ENCODE measurements at regions not wholly inside any gene's neighbourhood (a gene's known extent, or its start where the extent isn't known, plus 50 kb on each side); places are given as distances from the start of the nearest gene placed in this dataset.
"Not testable (repeated sequence)": the region's sequence is repeated elsewhere in the genome, so short reads cannot be mapped to it uniquely, and the experiment has no call there.

DNA sequence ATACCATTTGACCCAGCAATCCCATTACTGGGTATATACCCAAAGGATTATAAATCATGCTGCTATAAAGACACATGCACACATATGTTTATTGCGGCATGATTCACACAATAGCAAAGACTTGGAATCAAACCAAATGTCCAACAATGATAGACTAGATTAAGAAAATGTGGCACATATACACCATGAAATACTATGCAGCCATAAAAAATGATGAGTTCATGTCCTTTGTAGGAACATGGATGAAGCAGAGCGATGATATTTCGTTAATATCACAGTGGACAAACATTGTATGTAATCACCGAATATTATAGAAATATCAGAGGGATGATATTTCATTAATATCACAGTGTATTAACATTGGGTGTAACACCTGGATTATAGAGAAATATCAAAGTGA is 64.9 kb upstream of the CNIH3 start:
- DNase-seq, H3K4me1 Mint-ChIP-seq, H3K27ac Mint-ChIP-seq, H3K36me3 Mint-ChIP-seq, H3K4me3 Mint-ChIP-seq, H3K27me3 Mint-ChIP-seq, H3K9me3 Mint-ChIP-seq, CTCF ChIA-PET: not testable (repeated sequence)

DNA sequence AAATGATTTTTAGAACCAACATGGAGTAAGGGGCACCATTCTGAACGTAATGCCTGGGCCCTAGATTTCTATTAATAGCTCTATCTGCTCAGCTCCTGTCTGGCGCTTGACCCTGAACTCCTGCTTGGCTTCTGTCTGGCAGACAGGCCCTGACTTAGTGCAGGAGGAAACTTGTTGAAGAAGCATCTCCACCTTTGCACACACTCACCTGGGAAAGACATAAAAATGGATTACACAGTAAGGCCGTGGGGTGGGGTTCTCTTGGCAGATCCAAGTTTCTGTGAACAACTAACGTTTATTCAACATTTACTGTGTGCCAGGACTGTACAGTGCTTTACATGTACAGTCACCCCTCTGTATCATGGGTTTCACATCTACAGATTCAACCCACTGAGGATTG is 62.1 kb upstream of the CNIH3 start:
- Mint-ChIP-seq H3K27ac (no peak overlapping the region), H3K27me3 (no peaks in the 10 kb centered on the region), H3K4me1 (no peaks in the 10 kb centered on the region), H3K4me3 (no peak overlapping the region), H3K36me3 (no peaks in the 10 kb centered on the region), H3K9me3 (no peaks in the 10 kb centered on the region)
- CTCF ChIA-PET: no interaction called here
- DNase-seq: no peak

DNA sequence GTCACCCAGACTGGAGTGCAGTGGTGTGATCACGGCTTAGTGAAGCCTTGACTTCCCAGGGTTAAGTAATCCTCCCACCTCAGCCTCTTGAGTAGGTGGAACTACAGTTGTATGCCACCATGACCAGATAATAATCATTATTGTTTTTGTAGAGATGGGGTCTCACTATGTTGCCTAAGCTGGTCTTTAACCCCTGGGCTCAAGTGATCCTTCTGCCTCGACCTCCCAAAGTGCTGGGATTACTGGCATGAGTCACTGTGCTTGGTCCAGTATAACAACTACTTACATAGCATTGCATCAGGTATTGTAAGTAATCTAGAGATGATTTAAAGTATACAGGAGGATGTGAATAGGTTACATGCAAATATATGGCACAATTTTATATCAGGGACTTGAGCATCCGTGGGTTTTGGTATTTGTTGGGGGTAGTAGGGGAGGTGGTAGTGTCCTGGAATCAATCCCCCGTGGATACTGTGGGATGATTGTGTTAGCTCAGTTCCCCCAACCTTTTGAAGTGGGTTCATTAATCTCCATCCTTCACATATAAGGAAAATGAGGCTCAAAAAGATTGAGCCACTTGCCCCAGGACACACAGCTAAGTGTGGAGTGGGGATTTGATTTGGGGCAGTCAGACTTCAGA is 61.4 kb upstream of the CNIH3 start:
- CTCF ChIA-PET: interaction anchor here (0.7 kb wide), 1 partner anchor 42 kb away, joined by 3 read pairs; no protein-coding TSS in a partner anchor
- Mint-ChIP-seq H3K9me3 (no peaks in the 10 kb centered on the region), H3K27me3 (no peaks in the 10 kb centered on the region), H3K4me3 (no peak overlapping the region), H3K36me3 (no peaks in the 10 kb centered on the region), H3K4me1 (no peaks in the 10 kb centered on the region), H3K27ac (no peak overlapping the region)
- DNase-seq: no peak

DNA sequence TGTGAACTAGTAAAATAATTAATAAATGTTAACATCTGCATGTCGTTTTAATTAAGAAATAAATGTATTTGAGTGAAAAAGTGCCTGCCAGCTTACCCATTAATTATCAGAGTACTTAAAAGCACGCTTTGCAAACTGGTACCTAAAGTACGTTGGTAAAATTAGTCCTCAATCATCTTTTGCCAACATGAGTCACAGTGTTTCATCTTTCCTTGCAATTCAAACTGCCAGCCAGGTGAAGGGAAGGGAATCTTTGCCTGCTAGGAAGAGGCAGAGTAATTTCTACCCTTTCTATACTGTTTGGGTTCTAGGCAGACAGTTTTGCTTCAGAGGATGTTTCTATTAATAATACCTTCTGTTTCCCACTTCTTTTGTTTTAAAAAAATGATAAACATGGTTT is 57.2 kb upstream of the CNIH3 start:
- no peak overlapping the region for H3K4me3 Mint-ChIP-seq
- CTCF ChIA-PET: no interaction called here
- no peak overlapping the region for H3K27ac Mint-ChIP-seq
- H3K36me3 Mint-ChIP-seq: no peaks in the 10 kb centered on the region
- DNase-seq: no peak
- no peaks in the 10 kb centered on the region for H3K9me3 Mint-ChIP-seq
- peaks cover 10% of the 10 kb centered on the region for H3K27me3 Mint-ChIP-seq
- H3K4me1 Mint-ChIP-seq: no peaks in the 10 kb centered on the region

DNA sequence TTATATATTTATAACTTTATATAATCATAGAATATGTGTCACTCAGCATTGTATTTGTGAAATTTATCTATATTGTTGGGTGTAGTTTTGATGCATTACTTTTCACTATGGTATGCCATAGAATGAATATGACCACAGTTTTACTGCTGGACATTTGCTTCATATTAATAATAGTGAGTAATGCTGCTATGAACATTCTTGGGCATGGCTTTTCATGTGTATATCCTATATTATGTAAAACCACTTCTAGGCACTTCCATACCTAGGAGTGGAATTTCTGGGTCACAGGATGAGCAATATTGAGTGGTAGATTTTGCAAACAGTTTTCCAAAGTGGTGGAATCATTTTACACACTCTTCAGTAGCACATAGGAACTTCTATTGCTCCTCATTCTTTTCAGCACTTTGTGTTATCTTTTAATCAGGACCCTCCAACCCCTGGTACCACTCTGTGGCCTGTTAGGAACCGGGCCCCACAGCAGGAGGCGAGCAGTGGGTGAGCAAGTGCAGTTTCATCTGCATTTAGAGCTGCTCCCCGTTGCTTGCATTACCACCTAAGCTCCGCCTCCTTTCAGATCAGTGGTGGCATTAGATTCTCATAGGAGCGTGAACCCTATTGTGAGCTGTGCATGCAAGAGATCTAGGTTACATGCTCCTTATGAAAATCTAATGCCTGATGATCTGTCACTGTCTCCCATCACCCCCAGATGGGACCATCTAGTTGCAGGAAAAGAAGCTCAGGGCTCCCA is 56.0 kb upstream of the CNIH3 start:
- no peaks in the 10 kb centered on the region for H3K4me1 Mint-ChIP-seq
- CTCF ChIA-PET: no interaction called here
- no peak overlapping the region for H3K4me3 Mint-ChIP-seq

DNA sequence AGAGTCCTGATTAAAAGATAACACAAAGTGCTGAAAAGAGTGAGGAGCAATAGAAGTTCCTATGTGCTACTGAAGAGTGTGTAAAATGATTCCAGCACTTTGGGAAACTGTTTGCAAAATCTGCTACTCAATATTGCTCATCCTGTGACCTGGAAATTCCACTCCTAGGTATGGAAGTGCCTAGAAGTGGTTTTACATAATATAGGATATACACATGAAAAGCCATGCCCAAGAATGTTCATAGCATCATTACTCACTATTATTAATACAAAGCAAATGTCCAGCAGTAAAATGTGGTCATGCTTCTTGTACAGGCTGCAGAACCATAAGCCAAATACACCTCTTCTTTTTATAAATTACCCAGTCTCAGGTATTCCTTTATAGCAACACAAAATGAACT is 53.2 kb upstream of the CNIH3 start:
- H3K4me1 Mint-ChIP-seq, H3K36me3 Mint-ChIP-seq, H3K4me3 Mint-ChIP-seq, CTCF ChIA-PET, H3K9me3 Mint-ChIP-seq, H3K27ac Mint-ChIP-seq, DNase-seq: not testable (repeated sequence)
- H3K27me3 Mint-ChIP-seq: peaks cover 10% of the 10 kb centered on the region

More for the DNA sequence above, 56.0 kb upstream of the CNIH3 start:
- no peak for DNase-seq
- Mint-ChIP-seq H3K27ac (no peak overlapping the region), H3K27me3 (peaks cover 10% of the 10 kb centered on the region), H3K9me3 (no peaks in the 10 kb centered on the region), H3K36me3 (no peaks in the 10 kb centered on the region)

DNA sequence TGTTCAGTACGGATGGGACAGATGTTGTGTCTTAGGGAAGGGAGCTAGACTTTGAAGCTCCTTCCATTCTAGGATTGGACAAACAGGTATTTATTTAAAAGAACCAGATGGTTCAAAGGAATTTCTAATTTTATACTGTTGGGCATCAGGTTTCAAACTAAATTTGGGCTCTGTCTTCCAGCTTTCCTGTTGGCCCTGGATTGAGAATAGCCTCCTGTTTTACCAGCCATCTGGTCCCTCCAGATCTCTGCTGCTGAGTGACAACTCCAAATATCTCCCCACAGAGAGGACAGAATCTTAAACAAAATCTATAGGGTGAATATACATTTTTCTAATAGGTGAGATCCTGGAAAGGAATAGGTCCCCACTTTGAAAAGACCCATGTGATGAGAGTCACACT is 52.5 kb upstream of the CNIH3 start:
- H3K36me3 Mint-ChIP-seq: no peaks in the 10 kb centered on the region
- no peak for DNase-seq
- CTCF ChIA-PET: no interaction called here
- no peak overlapping the region for H3K27ac Mint-ChIP-seq
- no peak overlapping the region for H3K4me3 Mint-ChIP-seq
- H3K4me1 Mint-ChIP-seq: no peaks in the 10 kb centered on the region
- H3K9me3 Mint-ChIP-seq: no peaks in the 10 kb centered on the region
- H3K27me3 Mint-ChIP-seq: peaks cover 12% of the 10 kb centered on the region

DNA sequence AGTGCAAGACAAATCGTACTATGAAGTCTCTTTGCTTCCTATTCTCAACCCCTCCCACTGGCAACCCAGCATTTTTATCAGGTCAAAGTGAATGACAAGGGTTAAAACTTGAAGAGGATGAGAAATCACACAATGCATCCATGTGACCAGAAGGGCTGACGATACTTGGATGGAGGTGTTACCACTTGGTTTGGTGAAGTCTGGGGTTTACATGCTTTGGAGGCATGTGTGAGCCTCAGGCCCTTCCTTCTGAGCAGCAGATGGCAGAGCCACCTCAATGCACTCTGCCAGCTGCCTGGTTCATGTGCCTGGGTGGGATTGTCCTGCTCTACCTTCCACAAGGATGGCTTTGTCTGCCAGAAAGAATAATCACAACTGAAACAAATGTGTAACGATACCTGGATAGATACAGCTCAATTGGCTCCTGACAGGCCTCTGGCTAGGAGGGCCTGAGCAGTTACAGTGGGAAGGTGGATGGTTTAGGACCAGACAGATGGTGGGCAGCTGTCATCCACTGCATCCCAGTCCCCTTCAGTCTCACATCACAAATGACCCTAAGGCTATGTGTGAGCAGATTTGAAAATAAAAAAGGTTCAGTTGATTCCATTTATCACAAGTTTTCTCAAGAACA is 51.5 kb upstream of the CNIH3 start:
- DNase-seq: no peak
- Mint-ChIP-seq H3K4me1 (no peaks in the 10 kb centered on the region), H3K9me3 (no peaks in the 10 kb centered on the region), H3K4me3 (no peak overlapping the region), H3K27ac (no peak overlapping the region), H3K36me3 (no peaks in the 10 kb centered on the region), H3K27me3 (peaks cover 13% of the 10 kb centered on the region)
- CTCF ChIA-PET: no interaction called here

DNA sequence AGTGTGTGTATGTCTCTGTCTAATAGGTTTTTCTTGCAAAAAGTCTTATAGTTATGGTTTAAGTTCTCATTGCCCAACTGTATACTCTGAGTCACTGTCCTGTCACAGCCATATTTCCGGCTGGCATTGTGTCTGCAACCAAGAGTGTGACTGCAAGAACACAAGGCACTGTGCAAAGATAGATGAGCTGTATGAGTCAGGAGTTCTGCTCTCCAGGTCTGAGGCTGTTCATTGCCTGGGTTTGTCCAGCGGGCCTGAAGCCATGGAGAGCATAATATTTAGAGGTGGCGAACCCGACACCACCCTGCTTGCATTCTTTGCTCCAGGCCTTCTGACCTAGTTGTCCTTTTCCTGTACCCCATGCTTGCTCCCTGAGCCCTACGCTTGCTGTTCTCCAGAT is 50.9 kb upstream of the CNIH3 start:
- Mint-ChIP-seq H3K4me1 (no peaks in the 10 kb centered on the region), H3K9me3 (no peaks in the 10 kb centered on the region), H3K4me3 (no peak overlapping the region), H3K36me3 (no peaks in the 10 kb centered on the region), H3K27me3 (peaks cover 13% of the 10 kb centered on the region), H3K27ac (no peak overlapping the region)
- CTCF ChIA-PET: no interaction called here
- DNase-seq: no peak

DNA sequence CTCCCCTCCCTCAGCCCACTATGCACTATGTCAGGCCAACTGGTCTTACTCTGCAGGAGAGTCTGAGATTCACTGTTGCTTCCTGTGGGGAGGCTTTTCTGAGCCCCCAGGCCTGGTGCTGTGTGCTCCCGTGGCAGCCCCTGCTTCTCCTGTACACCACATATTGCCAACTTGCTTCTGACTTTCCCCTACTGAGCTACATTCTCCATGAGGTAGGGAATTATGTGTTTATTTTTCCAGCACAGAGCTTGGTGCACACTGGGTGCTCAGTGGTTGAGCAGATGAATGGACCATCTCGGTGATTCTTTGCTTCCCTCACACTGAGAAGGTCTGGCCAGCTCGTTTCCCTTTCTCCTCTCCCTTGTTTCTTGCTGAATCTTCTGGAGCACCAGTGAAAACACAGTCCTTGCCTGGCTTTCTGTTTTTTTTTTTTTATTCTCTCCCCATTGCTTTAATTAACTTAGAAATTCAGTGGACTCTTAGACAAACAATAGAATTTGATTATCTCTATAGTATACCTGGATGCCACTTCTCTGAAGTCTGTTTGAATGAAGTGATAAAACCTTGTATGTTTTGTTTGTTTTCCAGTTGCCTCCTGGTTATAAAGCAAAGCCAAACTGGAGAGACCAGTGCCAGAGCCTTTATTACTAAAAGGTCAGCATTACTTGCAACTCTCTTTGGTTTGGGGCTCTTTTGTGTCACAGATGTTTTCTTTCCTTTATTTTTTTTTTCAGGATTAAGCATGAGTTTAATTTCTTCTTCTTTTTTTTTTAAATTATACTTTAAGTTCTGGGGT is 50.3 kb upstream of the CNIH3 start:
- Mint-ChIP-seq H3K27me3 (peaks cover 9% of the 10 kb centered on the region), H3K36me3 (no peaks in the 10 kb centered on the region), H3K4me1 (no peaks in the 10 kb centered on the region), H3K9me3 (no peaks in the 10 kb centered on the region), H3K4me3 (no peak overlapping the region), H3K27ac (no peak overlapping the region)
- no peak for DNase-seq
- CTCF ChIA-PET: no interaction called here

Data from activated naive CD4-positive, alpha-beta T cell treated with anti-CD3 and anti-CD28 coated beads, Interleukin-2, amount 10 ng/mL, durations not matched to agents 7 days and 5 days (primary cell).